Astrocyte (in vitro differentiated cells and primary cell): ENCODE measurements at regions not wholly inside any gene's neighbourhood (a gene's known extent, or its start where the extent isn't known, plus 50 kb on each side); places are given as distances from the start of the nearest gene placed in this dataset.

ENCODE experiments used
- DNase-seq: peaks from one replicate; pipeline ENCODE4 v3.0.0-alpha.2; 2010; ENCODE audit warnings: low read depth
- FAIRE-seq: peaks from 2 replicates; lab custom pipeline; 2011; peaks lifted over from hg19 to GRCh38; lab: Jason Lieb, UNC
- H2AFZ ChIP-seq: 2 replicates; pipeline ENCODE4 v1.6.0; 2012; ENCODE audit warnings: low read depth, low read length, inconsistent platforms
- H3K27ac ChIP-seq: 2 replicates; pipeline ENCODE4 v1.5.1; 2011; ENCODE audit warnings: low read depth, low read length, inconsistent platforms
- H3K27me3 ChIP-seq: 2 replicates; pipeline ENCODE4 v1.6.0; 2011; ENCODE audit warnings: low read length, inconsistent platforms; ENCODE audit not compliant: insufficient read depth
- H3K36me3 ChIP-seq: 2 replicates; pipeline ENCODE4 v1.5.1; 2011; ENCODE audit warnings: low read length, inconsistent platforms; ENCODE audit not compliant: insufficient read depth
- H3K4me1 ChIP-seq: 2 replicates; pipeline ENCODE4 v1.5.1; 2011; ENCODE audit warnings: low read length, inconsistent platforms; ENCODE audit not compliant: insufficient read depth
- H3K4me2 ChIP-seq: 2 replicates; pipeline ENCODE4 v1.6.0; 2012; ENCODE audit warnings: low read length, inconsistent platforms
- H3K4me3 ChIP-seq: 2 replicates; pipeline ENCODE4 v1.5.1; 2011; ENCODE audit warnings: low read depth, mild to moderate bottlenecking, low read length, inconsistent platforms; ENCODE audit not compliant: insufficient read depth
- H3K79me2 ChIP-seq: 2 replicates; pipeline ENCODE4 v1.6.0; 2012; ENCODE audit warnings: mild to moderate bottlenecking, low read length, inconsistent platforms; ENCODE audit not compliant: insufficient read depth
- H3K9ac ChIP-seq: 2 replicates; pipeline ENCODE4 v1.6.0; 2012; ENCODE audit warnings: mild to moderate bottlenecking, low read length, inconsistent platforms
- H3K9me3 ChIP-seq: 2 replicates; pipeline ENCODE4 v1.5.1; 2012; ENCODE audit warnings: low read depth, mild to moderate bottlenecking, low read length, inconsistent platforms; ENCODE audit not compliant: insufficient read depth
- H4K20me1 ChIP-seq: 2 replicates; pipeline ENCODE4 v1.6.0; 2012; ENCODE audit warnings: low read length, inconsistent platforms; ENCODE audit not compliant: insufficient read depth
- H3K27ac Mint-ChIP-seq: one replicate; pipeline ENCODE4 v1.8.0; 2021; ENCODE audit warnings: mild to moderate bottlenecking, mixed read lengths; ENCODE audit not compliant: unreplicated experiment
- H3K27me3 Mint-ChIP-seq: one replicate; pipeline ENCODE4 v1.8.0; 2021; ENCODE audit warnings: low read depth, mixed read lengths; ENCODE audit not compliant: unreplicated experiment
- H3K36me3 Mint-ChIP-seq: one replicate; pipeline ENCODE4 v1.8.0; 2021; ENCODE audit warnings: low read depth, mixed read lengths; ENCODE audit not compliant: unreplicated experiment
- H3K4me1 Mint-ChIP-seq: one replicate; pipeline ENCODE4 v1.8.0; 2021; ENCODE audit warnings: low read depth, mixed read lengths; ENCODE audit not compliant: unreplicated experiment
- H3K4me3 Mint-ChIP-seq: one replicate; pipeline ENCODE4 v1.8.0; 2021; ENCODE audit warnings: mild to moderate bottlenecking, moderate library complexity, mixed read lengths; ENCODE audit not compliant: unreplicated experiment
- H3K9me3 Mint-ChIP-seq: one replicate; pipeline ENCODE4 v1.8.0; 2021; ENCODE audit warnings: mild to moderate bottlenecking, mixed read lengths; ENCODE audit not compliant: unreplicated experiment
- EZH2 ChIP-seq: IDR thresholded peaks from 2 replicates; pipeline ENCODE4 v1.6.1; 2012; ENCODE audit warnings: mild to moderate bottlenecking, low read length, inconsistent platforms; ENCODE audit not compliant: insufficient read depth
- TF ChIP-seq, protein P1 (sequence below): IDR thresholded peaks from 2 replicates; pipeline ENCODE4 v1.5.1; 2011; ENCODE audit warnings: low read depth, mild to moderate bottlenecking, inconsistent platforms, low read length, moderate library complexity; ENCODE audit not compliant: insufficient read depth

DNA sequence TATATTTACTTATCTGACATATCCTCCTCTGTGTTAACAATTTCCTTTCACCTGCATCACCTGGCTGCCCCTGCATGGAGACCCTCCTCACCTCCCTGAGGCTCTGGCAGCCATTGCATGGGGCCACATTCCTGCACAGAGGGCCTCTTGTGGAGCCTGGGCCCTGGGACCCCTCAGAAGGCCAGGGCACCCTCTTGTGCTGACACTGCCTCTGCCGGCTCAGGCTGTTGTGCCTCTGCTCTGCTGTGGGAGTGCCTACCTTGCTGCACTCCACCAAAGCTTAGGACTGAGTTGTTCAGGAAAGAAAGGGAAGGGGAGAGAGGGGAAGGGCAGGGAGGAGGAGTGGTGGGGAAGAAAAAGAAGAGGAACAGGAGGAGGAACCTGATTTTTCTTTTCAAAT lies 194.5 kb downstream of the ADAMTS15 start:
- FAIRE-seq (no peak), DNase-seq (no peak)
- Histone ChIP-seq H3K4me1 (peaks cover 21% of the 10 kb centered on the region), H3K4me2 (no peak overlapping the region), H3K79me2 (no peaks in the 10 kb centered on the region), H3K9me3 (no peaks in the 10 kb centered on the region), H3K27me3 (no peaks in the 10 kb centered on the region), H3K27ac (no peak overlapping the region), H3K9ac (no peak overlapping the region), H3K36me3 (no peaks in the 10 kb centered on the region), H4K20me1 (no peaks in the 10 kb centered on the region), H3K4me3 (no peak overlapping the region), H2AFZ (no peak overlapping the region)
- Mint-ChIP-seq H3K36me3 (no peaks in the 10 kb centered on the region), H3K9me3 (no peaks in the 10 kb centered on the region), H3K27me3 (peaks cover 11% of the 10 kb centered on the region), H3K4me3 (peak overlapping the region; percentile 37), H3K4me1 (peaks cover 2% of the 10 kb centered on the region), H3K27ac (no peak overlapping the region)
- TF ChIP-seq EZH2, result no peak
- TF ChIP-seq, protein P1, sequence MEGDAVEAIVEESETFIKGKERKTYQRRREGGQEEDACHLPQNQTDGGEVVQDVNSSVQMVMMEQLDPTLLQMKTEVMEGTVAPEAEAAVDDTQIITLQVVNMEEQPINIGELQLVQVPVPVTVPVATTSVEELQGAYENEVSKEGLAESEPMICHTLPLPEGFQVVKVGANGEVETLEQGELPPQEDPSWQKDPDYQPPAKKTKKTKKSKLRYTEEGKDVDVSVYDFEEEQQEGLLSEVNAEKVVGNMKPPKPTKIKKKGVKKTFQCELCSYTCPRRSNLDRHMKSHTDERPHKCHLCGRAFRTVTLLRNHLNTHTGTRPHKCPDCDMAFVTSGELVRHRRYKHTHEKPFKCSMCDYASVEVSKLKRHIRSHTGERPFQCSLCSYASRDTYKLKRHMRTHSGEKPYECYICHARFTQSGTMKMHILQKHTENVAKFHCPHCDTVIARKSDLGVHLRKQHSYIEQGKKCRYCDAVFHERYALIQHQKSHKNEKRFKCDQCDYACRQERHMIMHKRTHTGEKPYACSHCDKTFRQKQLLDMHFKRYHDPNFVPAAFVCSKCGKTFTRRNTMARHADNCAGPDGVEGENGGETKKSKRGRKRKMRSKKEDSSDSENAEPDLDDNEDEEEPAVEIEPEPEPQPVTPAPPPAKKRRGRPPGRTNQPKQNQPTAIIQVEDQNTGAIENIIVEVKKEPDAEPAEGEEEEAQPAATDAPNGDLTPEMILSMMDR, result no peak

DNA sequence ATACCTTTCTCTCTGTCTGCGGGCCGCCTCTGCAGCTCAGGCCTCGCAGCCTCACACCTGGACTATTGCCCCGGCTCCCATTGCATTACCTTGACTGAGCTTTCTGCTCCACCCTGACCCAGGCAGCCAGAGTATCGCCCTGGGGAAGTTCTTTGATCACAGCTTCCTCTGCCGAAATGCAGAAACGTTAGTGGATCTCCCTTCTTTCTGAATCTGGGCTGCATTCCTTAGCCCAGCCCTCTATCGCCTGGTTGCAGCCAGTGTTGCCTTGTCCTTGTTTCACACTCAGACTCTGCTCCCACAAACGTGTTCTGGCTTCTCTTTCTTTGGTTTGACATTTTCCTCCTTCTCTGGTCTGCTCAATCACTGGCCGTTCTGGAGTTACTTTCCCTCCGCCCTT lies 195.7 kb downstream of the ADAMTS15 start:
- Mint-ChIP-seq H3K27me3 (peaks cover 11% of the 10 kb centered on the region), H3K36me3 (no peaks in the 10 kb centered on the region), H3K27ac (no peak overlapping the region), H3K4me1 (peaks cover 2% of the 10 kb centered on the region), H3K4me3 (no peak overlapping the region), H3K9me3 (no peaks in the 10 kb centered on the region)
- H2AFZ ChIP-seq, result peak overlapping the region; percentile 62
- H3K79me2 ChIP-seq, result no peaks in the 10 kb centered on the region
- no peaks in the 10 kb centered on the region for H3K27me3 ChIP-seq
- peak overlapping the region; percentile 34 for H3K4me2 ChIP-seq
- H3K4me3 ChIP-seq, result no peak overlapping the region
- no peaks in the 10 kb centered on the region for H3K36me3 ChIP-seq
- DNase-seq (no peak), FAIRE-seq (no peak)
- no peaks in the 10 kb centered on the region for H3K9me3 ChIP-seq
- no peak overlapping the region for H3K9ac ChIP-seq
- H3K27ac ChIP-seq, result no peak overlapping the region
- H3K4me1 ChIP-seq, result peaks cover 19% of the 10 kb centered on the region
- H4K20me1 ChIP-seq, result no peaks in the 10 kb centered on the region
- TF ChIP-seq EZH2, result no peak
- TF ChIP-seq, protein P1, result no peak

DNA sequence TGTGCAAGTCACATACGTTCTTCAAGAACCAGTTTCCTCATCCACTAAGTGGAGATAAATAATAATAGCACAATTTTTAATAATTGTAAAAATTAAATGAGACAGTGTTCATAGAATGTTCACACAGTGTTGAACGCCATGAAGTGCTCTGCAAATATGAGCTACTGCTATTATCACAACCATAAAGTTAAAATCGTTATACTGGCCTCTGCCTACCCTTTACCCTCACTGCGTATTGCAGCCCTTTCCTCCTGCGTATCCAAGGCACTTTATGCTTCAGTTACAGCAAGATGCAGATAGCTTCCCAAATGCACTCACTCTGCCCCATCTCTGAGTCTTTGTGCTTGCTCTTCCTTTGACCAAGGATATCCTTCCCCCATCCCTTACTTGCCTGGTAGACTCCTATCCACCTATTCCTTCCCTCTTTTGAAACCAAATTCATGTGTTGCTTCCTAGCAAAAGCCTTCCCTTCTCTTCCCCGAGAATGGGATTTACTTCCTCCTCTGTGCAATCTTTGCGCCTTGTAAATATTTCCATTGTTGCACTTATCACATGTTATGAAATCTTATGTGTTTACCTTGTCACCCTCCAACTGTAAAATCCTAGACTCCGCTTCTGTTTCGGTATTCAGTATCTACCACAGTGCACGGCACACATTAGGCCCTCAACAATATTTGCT lies 196.9 kb downstream of the ADAMTS15 start:
- FAIRE-seq, result no peak
- no peak overlapping the region for H3K4me2 ChIP-seq

More for the DNA sequence above, 196.9 kb downstream of the ADAMTS15 start:
- Histone ChIP-seq H2AFZ (no peak overlapping the region), H3K4me1 (peaks cover 19% of the 10 kb centered on the region), H3K36me3 (no peaks in the 10 kb centered on the region), H3K9ac (no peak overlapping the region), H3K4me3 (no peak overlapping the region), H3K27me3 (no peaks in the 10 kb centered on the region), H3K27ac (no peak overlapping the region), H4K20me1 (no peaks in the 10 kb centered on the region), H3K79me2 (no peaks in the 10 kb centered on the region), H3K9me3 (no peaks in the 10 kb centered on the region)
- no peak overlapping the region for H3K4me3 Mint-ChIP-seq
- TF ChIP-seq, protein P1, result no peak
- TF ChIP-seq EZH2, result no peak
- H3K27me3 Mint-ChIP-seq, result peaks cover 19% of the 10 kb centered on the region
- DNase-seq, result no peak
- H3K36me3 Mint-ChIP-seq, result no peaks in the 10 kb centered on the region
- H3K27ac Mint-ChIP-seq, result no peak overlapping the region
- no peaks in the 10 kb centered on the region for H3K9me3 Mint-ChIP-seq
- H3K4me1 Mint-ChIP-seq, result peaks cover 2% of the 10 kb centered on the region
